Posterior cingulate gyrus (tissue), 11 donors: ENCODE measurements at regions not wholly inside any gene's neighbourhood (a gene's known extent, or its start where the extent isn't known, plus 50 kb on each side); places are given as distances from the start of the nearest gene placed in this dataset.
"Not testable (repeated sequence)": the region's sequence is repeated elsewhere in the genome, so short reads cannot be mapped to it uniquely, and the experiment has no call there.

ENCODE experiments used
- DNase-seq, 10 donors: peaks; one replicate each; pipeline versions ENCODE4 v3.0.0 to v3.0.0-alpha.2; 2020 to 2021; ENCODE audit warnings: mixed read lengths in 3 of 10
- intact Hi-C: fragments of 100-400 bp; cut with DNase I; formaldehyde crosslinking; loops from one replicate; pipeline ENCODE4 v1.15.1; 2023

DNA sequence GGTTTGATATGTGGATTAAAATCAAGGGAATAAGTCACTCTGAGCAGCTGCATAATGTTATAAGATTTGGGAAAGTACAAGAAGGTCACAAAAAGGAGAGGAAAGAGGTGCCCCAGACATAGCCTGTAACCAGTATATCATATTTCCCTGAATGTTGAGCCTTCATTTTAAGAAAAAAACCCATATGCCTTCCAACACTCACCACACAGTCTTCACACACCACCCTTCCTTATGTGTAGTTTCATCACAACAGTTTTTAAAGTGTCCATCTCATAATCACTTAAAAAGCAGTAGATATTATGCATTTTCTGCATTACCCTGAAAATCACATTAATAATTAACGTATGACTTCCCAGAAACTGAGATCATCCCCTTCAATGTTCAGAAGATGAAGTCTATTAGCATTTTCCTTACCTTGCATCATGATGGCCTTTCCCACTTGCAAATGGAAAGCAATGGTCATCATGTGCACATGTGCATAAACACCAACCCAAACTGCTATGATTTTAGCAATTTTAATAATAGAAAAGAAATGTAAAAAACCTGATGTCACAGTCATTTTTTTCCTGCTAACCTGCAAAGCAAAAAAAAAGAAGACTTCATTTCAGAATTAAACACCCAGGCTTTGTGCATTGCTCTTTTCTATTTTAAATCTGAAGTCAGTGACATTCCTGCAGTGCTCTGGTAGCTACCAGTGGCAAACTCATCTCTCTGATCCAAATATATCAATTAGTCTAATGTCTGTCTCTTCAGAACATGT, 465.0 kb downstream of the SUCLG1 start:
- no peak for DNase-seq

DNA sequence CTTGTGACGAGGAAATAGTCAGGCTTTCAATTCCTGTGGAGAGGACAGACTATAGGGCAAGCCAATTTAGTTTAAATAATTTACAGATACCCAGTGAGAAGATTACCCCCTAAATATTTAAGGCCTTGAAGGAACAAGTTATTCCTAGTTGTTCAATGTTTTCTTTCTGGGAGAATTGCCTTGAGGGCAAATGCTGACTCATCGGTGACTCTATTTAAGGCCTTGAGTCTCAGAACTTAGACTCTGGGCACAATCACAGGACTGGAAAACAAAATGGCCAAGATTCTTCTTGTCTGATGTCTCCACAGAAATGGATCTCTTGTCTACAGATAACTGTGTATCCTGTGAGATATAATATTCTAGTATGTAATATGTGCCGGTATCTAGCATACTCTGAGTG, 467.1 kb downstream of the SUCLG1 start:
- intact Hi-C loops: no loop called here
- no peak for DNase-seq

More for the DNA sequence above, 465.0 kb downstream of the SUCLG1 start:
- intact Hi-C loops: no loop called here

DNA sequence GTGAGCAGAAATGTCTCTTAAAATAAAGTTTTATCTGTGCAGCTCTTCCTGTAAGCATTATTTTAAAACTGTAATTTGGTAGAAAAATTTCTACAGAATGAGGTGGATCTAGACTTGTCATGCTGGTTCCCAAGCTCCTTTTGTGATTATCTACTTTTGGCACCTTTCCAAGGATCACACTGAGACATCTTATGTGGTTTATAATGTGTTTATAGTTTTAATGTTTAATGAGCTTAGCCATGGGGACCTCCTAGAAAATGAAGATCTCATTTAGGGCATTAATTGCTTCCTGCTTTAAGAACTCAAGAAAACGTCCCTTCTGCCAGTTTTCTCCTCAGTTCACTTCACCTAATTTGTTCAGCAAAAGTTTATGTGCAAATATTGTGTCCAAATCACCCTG, 468.4 kb downstream of the SUCLG1 start:
- no peak for DNase-seq
- intact Hi-C loops: no loop called here

DNA sequence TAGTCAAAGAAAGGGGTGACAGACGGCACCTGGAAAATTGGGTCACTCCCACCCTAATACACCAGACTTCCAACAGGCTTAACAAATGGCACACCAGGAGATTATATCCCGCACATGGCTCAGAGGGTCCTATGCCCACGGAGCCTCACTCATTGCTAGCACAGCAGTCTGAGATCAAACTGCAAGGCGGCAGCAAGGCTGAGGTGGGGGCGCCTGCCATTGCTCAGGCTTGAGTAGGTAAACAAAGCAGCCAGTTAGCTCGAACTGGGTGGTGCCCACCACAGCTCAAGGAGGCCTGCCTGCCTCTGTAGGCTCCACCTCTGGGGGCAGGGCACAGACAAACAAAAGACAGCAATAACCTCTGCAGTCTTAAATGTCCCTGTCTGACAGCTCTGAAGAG, 482.5 kb downstream of the SUCLG1 start:
- DNase-seq: peak in 1 of 10 donors; percentile 73
- intact Hi-C loops: not testable (repeated sequence)

DNA sequence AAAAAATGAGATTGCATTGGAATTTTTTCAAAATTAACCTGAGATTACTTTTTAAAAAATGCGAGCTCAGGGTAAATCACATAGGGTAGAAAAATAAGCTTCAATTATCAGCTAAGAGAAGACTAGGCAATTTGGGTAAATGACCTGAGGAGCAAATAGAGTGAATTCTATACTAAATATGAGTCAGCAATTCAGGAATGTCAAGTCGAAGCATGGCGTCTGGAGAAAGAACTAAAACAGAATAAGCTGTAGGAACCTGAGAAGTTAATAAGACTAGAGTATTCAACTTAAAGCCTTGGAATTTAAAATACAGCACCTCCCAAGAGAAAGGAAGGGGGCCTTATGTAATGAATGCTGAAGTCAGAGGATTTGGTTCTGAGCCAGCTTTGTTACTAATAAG, 487.0 kb downstream of the SUCLG1 start:
- intact Hi-C loops: no loop called here
- DNase-seq: no peak

DNA sequence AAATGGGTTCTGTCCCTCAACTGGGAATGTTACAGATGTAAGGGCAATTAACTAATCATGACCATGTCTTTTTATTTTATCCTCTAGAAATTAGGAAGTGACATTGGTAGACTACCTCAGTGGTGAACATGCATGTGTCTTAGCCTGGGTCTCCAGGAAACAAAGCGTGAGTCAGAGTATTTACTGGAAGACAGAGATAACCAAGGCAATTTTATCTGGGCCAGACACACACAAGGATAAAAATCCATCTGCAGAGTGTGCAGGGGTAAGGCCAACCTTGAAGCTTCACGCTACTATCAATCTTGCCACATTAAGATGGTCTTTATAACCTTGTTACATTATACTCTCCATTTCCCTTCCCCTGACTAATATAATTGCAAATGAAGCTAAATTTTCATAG, 487.5 kb downstream of the SUCLG1 start:
- no peak for DNase-seq
- intact Hi-C loops: no loop called here

DNA sequence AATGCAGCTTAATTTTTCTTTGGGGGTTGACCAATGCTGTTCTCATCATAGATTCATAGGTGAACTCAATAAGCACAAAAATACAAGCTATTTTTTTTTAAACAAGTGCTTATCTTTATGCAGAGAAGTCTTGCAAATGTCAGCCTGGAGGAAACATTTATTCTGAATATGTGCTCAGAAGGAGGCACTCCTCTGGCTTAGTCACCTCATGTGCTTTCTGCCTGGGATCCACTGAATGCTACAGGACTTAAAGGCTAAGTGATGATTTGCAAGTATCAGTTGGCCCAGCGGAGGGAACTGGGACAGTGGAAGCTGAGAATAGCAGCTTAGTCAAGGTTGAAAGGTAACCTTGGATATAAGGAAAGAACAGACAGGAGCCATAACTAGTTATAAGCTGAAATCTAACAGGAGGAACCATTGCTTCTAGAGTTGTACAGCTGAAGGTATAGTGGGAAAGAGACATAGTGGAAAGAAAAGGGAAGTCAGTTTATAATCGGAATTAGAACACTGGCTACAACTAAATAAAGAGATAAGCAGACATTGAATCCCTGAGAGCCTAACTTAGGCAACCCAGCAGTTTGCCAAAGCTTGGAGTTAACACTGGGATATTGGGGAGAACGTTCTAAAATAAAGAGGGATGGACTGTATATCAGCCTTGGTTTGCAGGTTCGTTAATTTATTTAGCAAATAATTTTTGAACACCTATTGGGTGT, 488.7 kb downstream of the SUCLG1 start:
- no peak for DNase-seq
- intact Hi-C loops: no loop called here

DNA sequence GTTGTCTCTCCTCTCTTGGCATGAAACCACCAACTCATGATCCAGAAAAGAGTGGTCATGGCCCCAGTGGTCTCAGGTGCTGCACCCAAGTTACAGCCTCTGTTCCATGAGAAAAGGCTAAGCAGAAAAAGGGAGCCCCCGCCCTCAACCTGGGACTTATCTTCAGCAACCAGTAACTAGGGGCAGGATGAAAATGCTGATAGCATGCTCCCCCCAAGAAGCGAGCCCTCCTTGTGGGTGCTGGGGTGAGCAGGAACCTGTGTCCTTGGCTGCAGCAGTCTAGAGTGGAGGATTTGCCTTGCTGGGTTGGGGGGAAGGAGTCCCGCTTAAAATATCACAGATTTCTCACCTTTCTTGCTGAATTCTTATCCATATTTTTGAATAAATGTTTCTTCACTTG, 490.0 kb downstream of the SUCLG1 start:
- intact Hi-C loops: no loop called here

DNA sequence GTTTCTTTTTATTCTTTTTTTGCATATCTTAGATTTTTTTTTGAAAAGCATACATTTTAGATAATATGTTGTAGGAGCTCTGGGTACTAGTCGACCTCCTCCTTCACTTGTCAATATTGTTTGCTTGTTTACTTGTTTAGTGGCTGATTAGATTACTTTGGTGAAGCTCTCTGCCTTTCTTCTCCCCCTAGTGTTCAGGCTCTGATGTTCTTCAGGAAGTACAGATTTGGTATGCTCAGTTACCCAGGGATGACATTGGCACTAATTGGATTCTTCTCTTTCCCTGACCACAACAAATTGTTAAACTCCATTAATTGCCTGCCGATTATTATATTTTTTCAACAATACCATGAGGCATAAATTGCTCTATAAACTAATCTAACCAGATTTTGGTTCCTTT, 491.2 kb downstream of the SUCLG1 start:
- intact Hi-C loops: no loop called here
- no peak for DNase-seq

More for the DNA sequence above, 490.0 kb downstream of the SUCLG1 start:
- DNase-seq: peak in 1 of 10 donors; percentile 54

DNA sequence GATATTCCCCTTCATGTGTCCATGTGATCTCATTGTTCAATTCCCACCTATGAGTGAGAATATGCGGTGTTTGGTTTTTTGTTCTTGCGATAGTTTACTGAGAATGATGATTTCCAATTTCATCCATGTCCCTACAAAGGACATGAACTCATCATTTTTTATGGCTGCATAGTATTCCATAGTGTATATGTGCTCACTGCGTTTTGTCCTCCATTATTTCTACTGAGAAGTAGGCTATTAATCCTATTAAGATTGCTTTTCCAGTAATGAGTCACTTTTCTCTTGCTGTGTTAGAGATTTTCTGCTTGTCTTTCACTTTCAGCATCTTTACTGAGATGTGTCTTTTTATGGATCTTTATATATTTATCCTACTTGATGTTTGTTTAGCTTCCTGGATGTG, 492.1 kb downstream of the SUCLG1 start:
- DNase-seq, intact Hi-C loops: not testable (repeated sequence)

DNA sequence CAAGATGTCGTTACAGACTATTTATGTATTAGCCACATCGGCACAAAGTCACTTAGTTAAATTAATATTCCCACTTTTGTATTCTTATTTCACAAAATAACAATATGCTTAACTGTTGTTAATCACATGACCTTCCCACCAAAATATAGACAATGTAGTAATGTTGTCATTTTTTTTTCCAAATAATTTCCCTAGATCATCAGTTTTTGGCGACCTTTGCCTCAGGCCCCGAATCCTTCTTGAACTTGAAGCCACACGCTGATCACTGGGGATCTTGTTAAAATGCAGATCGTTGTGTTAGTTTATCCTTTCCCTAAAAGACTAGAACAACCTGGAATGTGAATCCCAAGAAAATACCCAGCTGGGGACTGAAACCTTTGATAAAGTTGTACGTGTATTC, 497.6 kb downstream of the SUCLG1 start:
- DNase-seq: no peak
- intact Hi-C loops: no loop called here

DNA sequence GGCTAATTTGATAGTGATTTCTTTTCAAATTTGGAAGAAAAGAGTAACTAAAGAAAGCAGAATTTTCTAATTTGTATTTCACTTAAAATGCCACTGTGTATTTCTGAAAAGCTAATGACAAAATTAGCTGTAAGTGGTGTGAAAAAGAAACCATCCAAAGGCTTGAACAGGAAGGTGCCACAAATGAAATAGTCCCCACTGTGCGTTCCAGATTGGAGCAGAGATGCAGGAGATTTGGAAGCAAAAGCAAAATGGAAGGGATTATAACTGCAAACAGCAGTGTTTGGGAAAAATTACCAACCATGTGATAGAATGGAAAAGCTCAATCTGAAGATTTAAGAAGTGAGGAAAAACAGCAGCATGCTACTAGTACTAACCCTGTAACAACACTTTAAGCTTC, 498.7 kb downstream of the SUCLG1 start:
- no peak for DNase-seq
- intact Hi-C loops: no loop called here

DNA sequence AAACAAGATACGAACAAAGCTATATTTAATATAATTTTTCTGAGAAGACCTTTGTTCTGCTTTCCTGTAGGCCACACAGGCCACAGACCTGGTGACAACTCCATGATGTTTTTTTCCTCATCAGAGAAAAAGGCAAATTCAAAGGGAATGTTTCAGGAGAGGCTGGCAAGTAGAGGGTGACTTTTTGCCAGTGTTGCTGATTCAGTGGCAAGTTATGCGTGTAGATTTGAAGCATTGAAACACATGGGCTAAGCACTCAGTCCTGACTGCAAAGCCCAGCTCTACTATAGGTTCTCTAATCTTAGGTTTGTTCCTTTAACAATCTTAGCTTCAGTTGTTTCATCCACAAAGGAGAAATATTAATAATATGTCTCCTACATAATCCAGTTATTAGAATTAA, 499.8 kb downstream of the SUCLG1 start:
- intact Hi-C loops: no loop called here
- no peak for DNase-seq

DNA sequence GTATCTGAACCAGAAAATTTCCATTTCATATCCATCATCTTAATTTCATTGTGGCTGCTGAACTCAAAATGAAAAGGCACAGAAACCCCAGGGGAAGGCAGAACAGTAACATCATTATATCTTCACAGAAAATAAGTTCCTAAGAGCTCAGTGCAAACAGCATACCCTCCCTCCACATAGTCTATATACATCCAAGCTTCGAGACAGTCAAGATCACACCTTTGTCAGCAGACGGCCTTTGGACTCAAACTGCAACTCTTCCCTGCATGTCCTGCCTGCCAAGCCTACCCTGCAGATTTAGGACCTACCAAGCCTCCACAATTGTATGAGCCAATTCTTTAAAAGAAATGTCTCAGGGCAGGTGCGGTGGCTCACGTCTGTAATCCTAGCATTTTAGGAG, 502.1 kb downstream of the SUCLG1 start:
- no peak for DNase-seq
- intact Hi-C loops: no loop called here

DNA sequence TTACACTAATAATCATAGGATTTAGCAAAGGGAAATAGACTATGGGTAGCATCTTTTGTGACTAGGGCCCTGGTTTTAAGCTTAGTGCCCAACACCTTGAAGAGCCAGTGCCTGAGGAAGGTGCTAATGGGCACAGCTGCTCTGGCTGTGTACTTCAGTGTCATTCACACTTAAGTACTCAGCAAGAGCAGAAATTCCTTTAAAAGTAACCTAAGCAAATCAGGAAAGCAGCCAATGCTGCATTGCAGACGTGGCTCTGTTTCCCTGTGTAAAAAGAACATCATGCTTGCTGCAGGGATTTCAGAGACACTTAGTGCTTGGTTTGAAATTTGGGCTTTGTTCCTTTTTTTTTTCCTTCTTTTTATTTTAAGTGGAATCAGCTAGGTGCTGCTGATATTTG, 505.4 kb downstream of the SUCLG1 start:
- peak in 6 of 10 donors; percentile 16 to 75 (median 44) for DNase-seq

DNA sequence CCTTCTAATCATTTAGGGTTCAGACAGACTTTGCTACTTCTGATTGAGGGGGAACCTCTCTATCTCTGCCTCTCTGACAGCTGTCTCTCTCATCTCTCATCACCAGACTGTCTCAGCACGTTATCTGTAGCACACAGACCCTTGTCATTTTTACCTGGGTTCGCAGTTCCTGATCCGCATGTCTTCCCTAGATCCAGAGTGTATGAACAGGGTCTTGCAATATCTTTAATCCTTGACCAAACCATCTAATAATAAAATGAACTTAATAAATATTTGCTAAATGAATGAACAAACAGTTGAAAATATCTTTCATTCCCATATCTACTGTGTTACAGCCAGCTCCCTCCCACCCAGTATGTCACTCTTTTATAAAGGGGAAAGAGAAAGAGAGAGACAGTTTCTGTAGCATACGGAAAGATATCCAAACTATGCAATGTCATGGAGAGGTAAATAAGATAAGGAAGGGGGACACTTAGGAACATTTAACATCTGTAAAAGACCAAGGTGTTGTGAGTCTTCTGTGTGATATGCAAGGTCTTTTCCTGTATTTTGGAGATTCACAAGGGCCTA, 507.6 kb downstream of the SUCLG1 start:
- intact Hi-C loops: no loop called here

More for the DNA sequence above, 505.4 kb downstream of the SUCLG1 start:
- intact Hi-C loops: no loop called here

DNA sequence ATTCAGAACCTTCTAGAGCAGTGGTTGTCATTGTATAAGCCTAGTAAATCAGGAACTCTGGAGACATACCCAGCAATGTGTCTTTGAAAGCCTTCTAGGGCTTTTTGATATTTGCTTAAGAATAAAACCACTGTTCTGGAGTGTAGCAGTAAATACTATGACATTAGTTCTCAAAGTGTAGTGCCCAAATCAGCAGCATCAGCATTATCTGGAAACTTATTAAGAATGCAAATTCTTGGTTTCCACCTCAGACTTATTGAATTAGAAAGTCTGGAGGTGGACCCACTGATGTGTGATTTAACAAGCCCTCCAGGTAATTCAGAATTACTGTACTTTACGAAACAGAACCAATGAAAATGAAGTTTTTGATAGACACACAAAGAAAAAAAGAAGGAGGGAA, 509.7 kb downstream of the SUCLG1 start:
- intact Hi-C loops: no loop called here
- no peak for DNase-seq

More for the DNA sequence above, 507.6 kb downstream of the SUCLG1 start:
- DNase-seq: no peak

DNA sequence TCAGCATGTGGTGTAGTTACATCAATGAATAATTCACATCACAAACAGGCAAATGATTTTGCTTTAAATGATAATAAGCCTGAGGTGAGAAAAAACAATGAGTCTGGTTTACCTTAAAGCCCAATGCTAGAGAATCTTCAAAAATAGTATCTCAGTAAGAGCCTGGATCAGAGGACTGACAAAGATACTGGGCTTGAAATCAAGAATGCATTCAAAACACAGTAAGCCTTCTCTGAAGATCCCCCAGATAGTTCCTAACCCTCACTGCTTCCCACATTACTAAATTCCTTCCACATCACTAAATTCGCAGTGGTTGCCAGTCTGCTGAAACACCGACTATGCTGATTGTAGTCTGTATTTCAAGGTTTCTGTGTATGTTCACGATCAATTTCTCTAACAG, 514.9 kb downstream of the SUCLG1 start:
- intact Hi-C loops: no loop called here
- no peak for DNase-seq

DNA sequence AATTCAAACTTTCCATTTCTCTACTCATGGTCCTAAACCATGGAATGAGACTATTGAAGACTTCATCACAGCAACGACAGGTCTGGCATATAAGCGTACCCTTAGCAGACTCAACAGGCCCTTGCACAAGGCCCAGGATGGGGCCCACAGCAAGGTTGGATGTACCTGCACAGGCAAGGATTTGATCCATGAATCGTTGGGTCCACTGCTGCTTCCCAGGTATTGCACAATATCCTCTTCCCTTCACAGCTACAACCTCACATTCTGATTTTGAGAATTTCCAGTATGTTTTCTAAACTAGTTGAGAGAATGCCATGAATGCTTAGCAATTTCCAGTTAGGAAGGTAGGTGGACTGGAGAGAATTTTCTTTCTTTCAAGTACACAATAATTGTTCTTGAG, 515.8 kb downstream of the SUCLG1 start:
- no peak for DNase-seq
- intact Hi-C loops: no loop called here

DNA sequence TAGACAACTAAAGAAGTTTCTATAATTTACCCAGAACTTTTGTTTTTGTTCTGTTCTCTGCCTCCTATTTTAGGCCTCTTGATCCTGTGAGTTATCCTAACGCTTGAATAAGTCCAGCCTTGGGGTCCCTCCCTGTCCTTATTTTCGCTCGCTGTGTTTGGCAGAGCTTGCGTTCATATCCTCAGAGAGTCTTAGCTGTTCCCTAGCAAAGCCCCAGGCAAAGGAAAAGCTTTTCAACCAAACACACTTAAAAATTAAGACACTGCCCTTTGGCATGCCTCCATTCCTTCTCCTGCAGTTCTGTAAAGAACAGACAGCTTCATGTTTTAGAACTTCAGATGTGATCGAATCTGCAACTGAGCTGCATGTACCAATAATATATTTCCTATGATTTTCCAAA, 517.2 kb downstream of the SUCLG1 start:
- no peak for DNase-seq
- intact Hi-C loops: no loop called here

DNA sequence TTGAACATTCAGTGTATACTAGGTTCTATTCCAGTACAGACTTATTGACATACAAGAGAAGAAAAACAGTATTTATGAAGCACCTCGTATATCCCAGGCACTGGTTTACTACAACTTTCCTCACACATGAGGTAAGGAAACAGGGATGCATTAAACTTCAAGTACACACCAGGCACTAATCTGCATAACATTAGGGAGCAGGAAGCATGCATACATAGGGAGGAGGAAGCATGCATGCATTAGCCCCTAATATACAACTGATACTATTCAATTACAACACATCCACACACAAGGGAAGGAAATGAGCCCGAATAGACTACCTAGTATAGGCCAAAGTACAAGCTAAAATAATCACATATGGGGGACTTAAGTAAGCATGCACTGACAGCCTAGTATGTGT, 525.3 kb downstream of the SUCLG1 start:
- intact Hi-C loops: no loop called here
- DNase-seq: no peak

DNA sequence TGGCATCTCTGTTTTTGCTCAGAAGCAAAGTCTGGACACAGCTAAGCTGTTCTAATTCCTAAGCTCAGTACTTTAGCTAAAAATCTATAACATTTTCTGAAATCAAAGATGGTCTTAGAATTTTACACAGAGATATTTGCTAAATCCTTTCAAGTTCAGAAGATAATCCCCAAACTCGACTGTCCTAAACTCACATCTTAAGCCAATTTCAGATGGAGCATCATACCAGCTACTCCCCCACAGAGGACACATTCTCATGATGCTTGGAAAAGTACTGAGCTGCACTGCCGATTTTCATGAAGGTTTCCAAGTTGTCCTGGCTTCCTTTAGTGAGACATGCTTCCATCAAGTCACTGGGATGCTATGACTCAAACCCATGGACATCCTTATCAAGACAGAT, 535.5 kb downstream of the SUCLG1 start:
- intact Hi-C loops: no loop called here
- DNase-seq: no peak
